Activated B cell treated with CpG ODN at 0.5 μM for 24 hours (primary cell): ENCODE measurements at regions not wholly inside any gene's neighbourhood (a gene's known extent, or its start where the extent isn't known, plus 50 kb on each side); places are given as distances from the start of the nearest gene placed in this dataset.

Experiments used
- ATAC-seq: fragments of 200-7000 bp; cut with Tn5 transposase; one replicate; pipeline ENCODE4 v1.10.0; 2021; ENCODE audit warnings: low read depth, mild to moderate bottlenecking, moderate library complexity
- CTCF ChIA-PET: fragments of 350-600 bp; sonication (Branson Sonifier 250); formaldehyde crosslinking; loops from one replicate; lab custom pipeline; 2021; ENCODE audit warnings: antibody characterized with exemption; lab: Charles Lee
- POLR2A ChIA-PET: fragments of 350-600 bp; sonication (Branson Sonifier 250); formaldehyde crosslinking; loops from one replicate; lab custom pipeline; 2021; ENCODE audit warnings: antibody characterized with exemption; lab: Charles Lee
- DNase-seq: peaks from one replicate; pipeline ENCODE4 v3.0.0; 2022
- H3K27ac Mint-ChIP-seq: one replicate; pipeline ENCODE4 v1.8.0; 2020; ENCODE audit warnings: mixed read lengths
- H3K27me3 Mint-ChIP-seq: one replicate; pipeline ENCODE4 v1.8.0; 2021; ENCODE audit warnings: mixed read lengths
- H3K36me3 Mint-ChIP-seq: one replicate; pipeline ENCODE4 v1.8.0; 2021; ENCODE audit warnings: low read depth, mixed read lengths
- H3K4me1 Mint-ChIP-seq: one replicate; pipeline ENCODE4 v1.8.0; 2021; ENCODE audit warnings: mixed read lengths
- H3K4me3 Mint-ChIP-seq: one replicate; pipeline ENCODE4 v1.8.0; 2020; ENCODE audit warnings: mild to moderate bottlenecking, mixed read lengths
- H3K9me3 Mint-ChIP-seq: one replicate; pipeline ENCODE4 v1.8.0; 2020; ENCODE audit warnings: mixed read lengths
- intact Hi-C: fragments of 100-400 bp; cut with micrococcal nuclease; formaldehyde crosslinking; loops from one replicate; pipeline ENCODE4 v1.15.1; 2024
- TF ChIP-seq, protein P1 (sequence below): fragments of 200-600 bp; IDR thresholded peaks from one replicate; pipeline ENCODE4 v1.8.0; 2022; ENCODE audit warnings: antibody characterized with exemption, mild to moderate bottlenecking

DNA sequence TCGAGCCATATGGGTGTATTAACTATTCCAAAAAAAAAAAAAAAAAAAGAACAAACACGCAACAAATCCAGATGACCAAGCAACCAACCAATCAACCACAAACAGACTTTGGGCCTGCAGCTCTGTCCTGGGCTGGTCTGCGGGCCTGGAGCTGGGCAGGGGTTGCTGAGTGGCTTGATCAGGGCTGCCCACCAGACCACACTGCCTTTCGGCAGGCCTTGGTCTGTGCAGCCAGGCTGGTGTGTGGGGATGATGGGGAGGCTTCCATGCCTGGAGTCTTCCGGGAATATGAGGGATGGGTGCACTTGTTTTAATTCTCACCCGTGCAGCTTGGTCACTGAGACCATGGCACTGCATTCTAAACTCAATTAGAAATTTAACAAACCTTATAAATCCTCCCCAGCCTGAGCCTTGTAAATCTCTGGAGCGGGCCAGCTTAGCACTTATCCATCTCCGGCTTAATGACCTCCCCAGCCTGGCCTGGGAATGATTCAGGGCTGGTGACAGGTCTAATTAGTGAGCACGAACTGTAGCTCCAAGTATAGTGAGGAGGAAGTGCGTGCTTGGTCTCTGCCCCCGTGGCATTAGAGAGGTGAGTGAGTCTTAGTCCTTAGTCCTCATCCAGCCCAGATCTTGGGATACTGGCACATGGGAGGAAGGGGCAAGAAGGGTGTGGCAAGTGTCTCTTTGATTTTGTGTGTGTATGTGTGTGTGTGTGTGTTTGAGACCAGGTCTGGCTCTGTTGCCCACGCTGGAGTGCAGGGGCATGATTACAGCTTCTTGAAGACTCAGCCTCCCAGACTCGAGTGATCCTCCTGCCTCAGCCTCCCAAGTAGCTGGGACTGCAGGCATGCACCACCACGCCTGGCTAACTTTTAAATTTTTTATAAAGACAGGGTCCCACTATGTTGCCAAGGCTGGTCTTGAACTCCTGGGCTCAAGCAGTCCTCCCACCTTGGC, 74.6 kb upstream of the CSF3R start:
- ChIA-PET POLR2A (no interaction called here), CTCF (interaction anchor here (1.1 kb wide), 1 partner anchor 877 kb away, joined by 3 read pairs; no protein-coding TSS in a partner anchor)
- Mint-ChIP-seq H3K36me3 (no peaks in the 10 kb centered on the region), H3K4me1 (no peaks in the 10 kb centered on the region), H3K27me3 (peaks cover 21% of the 10 kb centered on the region), H3K9me3 (no peaks in the 10 kb centered on the region), H3K4me3 (no peak overlapping the region), H3K27ac (no peak overlapping the region)
- DNase-seq (no peak), ATAC-seq (no peak)
- TF ChIP-seq, protein P1, sequence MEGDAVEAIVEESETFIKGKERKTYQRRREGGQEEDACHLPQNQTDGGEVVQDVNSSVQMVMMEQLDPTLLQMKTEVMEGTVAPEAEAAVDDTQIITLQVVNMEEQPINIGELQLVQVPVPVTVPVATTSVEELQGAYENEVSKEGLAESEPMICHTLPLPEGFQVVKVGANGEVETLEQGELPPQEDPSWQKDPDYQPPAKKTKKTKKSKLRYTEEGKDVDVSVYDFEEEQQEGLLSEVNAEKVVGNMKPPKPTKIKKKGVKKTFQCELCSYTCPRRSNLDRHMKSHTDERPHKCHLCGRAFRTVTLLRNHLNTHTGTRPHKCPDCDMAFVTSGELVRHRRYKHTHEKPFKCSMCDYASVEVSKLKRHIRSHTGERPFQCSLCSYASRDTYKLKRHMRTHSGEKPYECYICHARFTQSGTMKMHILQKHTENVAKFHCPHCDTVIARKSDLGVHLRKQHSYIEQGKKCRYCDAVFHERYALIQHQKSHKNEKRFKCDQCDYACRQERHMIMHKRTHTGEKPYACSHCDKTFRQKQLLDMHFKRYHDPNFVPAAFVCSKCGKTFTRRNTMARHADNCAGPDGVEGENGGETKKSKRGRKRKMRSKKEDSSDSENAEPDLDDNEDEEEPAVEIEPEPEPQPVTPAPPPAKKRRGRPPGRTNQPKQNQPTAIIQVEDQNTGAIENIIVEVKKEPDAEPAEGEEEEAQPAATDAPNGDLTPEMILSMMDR: no peak
- intact Hi-C loops: no loop called here

DNA sequence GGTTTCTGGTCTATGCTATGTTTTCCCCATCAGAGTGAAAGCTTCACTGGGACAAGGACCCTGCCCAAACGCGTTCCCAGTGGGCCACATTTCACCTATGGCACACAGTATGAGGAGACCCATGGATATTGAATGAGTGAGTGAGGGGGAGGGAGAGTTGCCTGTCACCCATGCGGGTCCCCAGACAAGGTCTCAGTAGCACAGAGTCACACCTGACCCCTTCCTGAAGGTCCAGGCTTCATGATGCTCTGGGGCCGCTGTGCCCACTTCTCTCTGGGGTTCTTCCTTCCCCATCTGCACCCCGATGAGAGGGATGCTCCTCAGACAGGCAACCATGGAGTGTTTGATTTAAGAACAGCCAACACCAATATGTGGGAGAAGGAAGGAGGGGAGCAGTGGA, 72.3 kb upstream of the CSF3R start:
- ChIA-PET CTCF (interaction anchor here (1.2 kb wide), 2 partner anchors 768 to 880 kb away, joined by 5 read pairs; no protein-coding TSS in a partner anchor), POLR2A (no interaction called here)
- peaks cover 30% of the 10 kb centered on the region for H3K27me3 Mint-ChIP-seq
- H3K4me3 Mint-ChIP-seq: no peak overlapping the region
- DNase-seq (no peak), ATAC-seq (no peak)
- no peak overlapping the region for H3K27ac Mint-ChIP-seq
- TF ChIP-seq, protein P1: no peak
- no peaks in the 10 kb centered on the region for H3K9me3 Mint-ChIP-seq
- no peaks in the 10 kb centered on the region for H3K4me1 Mint-ChIP-seq
- intact Hi-C loops: no loop called here
- H3K36me3 Mint-ChIP-seq: no peaks in the 10 kb centered on the region

DNA sequence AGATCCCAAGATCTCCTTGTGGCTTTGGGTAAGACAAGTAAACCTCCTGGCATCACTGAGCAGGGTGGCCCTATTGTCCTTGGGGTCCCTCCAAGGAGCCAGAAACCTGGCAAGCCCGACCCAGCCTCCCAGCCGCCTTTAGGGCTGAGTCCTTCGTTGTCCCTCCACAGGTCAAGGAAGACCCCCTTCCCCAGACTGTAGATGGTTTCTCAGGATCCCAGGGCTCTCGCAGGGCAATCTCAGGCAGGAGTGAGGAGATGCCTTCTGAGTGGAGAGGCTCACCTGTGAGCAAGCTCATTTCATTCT, 71.6 kb upstream of the CSF3R start:
- ATAC-seq (no peak), DNase-seq (no peak)
- Mint-ChIP-seq H3K9me3 (no peaks in the 10 kb centered on the region), H3K27ac (no peak overlapping the region), H3K4me3 (no peak overlapping the region), H3K36me3 (no peaks in the 10 kb centered on the region), H3K4me1 (peaks cover 6% of the 10 kb centered on the region), H3K27me3 (peaks cover 30% of the 10 kb centered on the region)
- intact Hi-C loops: loop anchor here (1.0 kb wide), 1 partner anchor 880 kb away; no protein-coding TSS in a partner anchor
- TF ChIP-seq, protein P1: no peak
- ChIA-PET CTCF (interaction anchor here (1.2 kb wide), 1 partner anchor 881 kb away, joined by 5 read pairs; no protein-coding TSS in a partner anchor), POLR2A (no interaction called here)

DNA sequence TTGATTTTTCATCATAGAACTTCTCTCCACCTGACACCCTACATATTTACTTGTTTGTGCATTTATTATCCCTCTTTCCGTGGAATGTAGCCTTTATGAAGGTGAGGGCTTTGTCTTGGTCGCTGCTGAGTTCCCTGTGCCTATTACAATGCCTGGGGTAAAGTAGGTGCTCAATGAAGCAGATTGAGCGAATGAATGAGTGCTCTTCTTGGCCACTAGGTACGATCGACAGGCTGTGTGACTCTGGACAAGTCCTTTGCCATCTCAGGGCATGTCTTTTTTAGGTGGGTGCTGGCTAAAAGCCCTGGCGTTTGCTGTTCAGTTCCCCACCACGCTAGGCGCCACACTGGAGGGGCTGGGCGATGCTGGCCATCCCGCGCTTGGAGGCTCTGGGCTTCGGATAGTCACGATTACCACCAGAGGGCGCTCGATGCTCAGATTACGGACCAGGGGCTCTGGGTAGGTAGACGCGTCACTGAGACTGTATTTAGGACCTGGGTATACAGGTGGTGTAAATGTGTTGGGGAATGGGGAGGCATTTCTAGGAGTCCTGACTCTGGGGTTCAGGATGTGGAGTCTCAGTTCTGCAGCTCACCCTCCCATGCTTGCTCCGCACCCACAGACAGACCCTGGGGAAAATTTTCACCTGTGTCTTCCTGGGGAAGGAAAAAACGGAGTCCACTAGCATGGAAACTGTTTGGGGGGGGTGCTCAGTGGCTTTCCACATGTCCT, 71.0 kb upstream of the CSF3R start:
- TF ChIP-seq, protein P1: no peak
- peaks cover 6% of the 10 kb centered on the region for H3K4me1 Mint-ChIP-seq
- no peaks in the 10 kb centered on the region for H3K9me3 Mint-ChIP-seq
- ChIA-PET POLR2A (no interaction called here), CTCF (interaction anchor here (1.2 kb wide), 2 partner anchors 881 kb away, joined by 5 read pairs; no protein-coding TSS in a partner anchor)
- ATAC-seq: peak; percentile 70
- intact Hi-C loops: loop anchor here (1.0 kb wide), 1 partner anchor 881 kb away; no protein-coding TSS in a partner anchor
- peaks cover 30% of the 10 kb centered on the region for H3K27me3 Mint-ChIP-seq
- DNase-seq: peak; percentile 37
- H3K4me3 Mint-ChIP-seq: no peak overlapping the region
- H3K27ac Mint-ChIP-seq: no peak overlapping the region
- no peaks in the 10 kb centered on the region for H3K36me3 Mint-ChIP-seq
